ENCODE measurements at regions not wholly inside any gene's neighbourhood (a gene's known extent, or its start where the extent isn't known, plus 50 kb on each side); places are given as distances from the start of the nearest gene placed in this dataset.

DNA sequence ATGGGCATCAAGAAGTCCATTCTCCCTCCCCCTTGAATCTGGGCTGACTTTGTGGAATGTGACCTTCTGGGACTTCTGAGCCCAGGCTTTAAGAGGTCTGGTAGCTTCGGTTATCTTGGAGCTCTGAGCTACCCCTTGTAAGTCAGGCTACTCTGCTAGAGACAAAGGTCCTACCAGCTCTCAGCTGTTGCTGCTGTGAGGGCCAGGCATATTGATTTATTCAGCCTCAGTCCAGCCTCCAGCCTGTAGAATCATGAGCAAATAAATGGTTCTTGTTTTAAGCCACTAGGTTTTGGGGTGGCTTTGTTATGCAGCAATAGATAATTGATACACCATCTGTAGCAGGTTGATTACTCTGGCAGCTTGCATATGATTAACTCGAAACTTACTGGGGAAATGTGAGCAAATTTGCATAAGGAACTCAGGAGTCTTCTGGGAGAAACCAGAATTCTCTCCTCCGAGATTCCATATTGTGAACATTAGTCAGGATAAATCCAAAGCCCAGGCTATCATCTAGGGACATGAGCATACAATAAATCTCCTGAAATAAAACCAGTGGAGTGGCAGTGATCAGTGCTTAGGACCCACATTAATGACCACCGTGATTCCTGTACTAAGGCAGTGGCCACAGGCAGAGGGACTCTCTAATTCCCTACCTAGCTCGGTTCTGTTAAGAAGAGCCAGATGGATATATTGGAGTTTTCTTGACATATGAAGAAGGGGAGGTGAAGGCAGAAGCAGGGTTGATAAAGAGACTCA lies 336.1 kb downstream of the CDC5L start:
- H3K4me3 ChIP-seq, result no peak overlapping the region
- peak; percentile 24 for DNase-seq (ENCODE audit: low spot score)
- TF ChIP-seq, protein P1, sequence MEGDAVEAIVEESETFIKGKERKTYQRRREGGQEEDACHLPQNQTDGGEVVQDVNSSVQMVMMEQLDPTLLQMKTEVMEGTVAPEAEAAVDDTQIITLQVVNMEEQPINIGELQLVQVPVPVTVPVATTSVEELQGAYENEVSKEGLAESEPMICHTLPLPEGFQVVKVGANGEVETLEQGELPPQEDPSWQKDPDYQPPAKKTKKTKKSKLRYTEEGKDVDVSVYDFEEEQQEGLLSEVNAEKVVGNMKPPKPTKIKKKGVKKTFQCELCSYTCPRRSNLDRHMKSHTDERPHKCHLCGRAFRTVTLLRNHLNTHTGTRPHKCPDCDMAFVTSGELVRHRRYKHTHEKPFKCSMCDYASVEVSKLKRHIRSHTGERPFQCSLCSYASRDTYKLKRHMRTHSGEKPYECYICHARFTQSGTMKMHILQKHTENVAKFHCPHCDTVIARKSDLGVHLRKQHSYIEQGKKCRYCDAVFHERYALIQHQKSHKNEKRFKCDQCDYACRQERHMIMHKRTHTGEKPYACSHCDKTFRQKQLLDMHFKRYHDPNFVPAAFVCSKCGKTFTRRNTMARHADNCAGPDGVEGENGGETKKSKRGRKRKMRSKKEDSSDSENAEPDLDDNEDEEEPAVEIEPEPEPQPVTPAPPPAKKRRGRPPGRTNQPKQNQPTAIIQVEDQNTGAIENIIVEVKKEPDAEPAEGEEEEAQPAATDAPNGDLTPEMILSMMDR (IDR thresholded peaks at IDR 0.05), result no peak
- H3K27ac ChIP-seq, result no peak overlapping the region

DNA sequence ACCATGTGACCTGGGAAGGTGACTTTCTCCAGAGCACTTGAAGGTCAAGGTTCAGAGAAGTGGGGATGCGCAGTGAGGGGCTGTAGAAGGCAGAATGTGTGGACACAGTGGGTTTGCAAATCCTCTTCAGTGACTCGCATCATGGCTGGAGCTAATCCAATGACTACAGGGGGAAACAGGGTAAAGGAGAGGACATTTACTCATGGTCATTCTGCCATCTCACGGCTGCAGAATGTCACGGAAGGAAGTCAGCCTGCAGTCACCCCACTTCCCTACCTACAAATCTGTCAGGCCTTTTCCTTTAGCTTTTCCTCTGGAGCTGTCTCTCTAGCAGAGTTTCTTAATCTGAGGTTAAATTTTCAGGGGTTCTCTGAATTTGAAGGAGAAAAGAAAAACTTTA lies 337.6 kb downstream of the CDC5L start:
- peak; percentile 54 for DNase-seq (ENCODE audit: low spot score)
- H3K27ac ChIP-seq, result no peak overlapping the region
- TF ChIP-seq, protein P1 (IDR thresholded peaks at IDR 0.05), result no peak
- H3K4me3 ChIP-seq, result no peak overlapping the region

- no peak overlapping the region for H3K4me3 ChIP-seq
- no peak overlapping the region for H3K27ac ChIP-seq
- TF ChIP-seq, protein P1 (IDR thresholded peaks at IDR 0.05), result no peak
- DNase-seq (ENCODE audit: low spot score), result peak; percentile 54
These were observed 340.4 kb downstream of the CDC5L start for GRCh38 chr6:44727651-44728630.

- TF ChIP-seq, protein P1 (IDR thresholded peaks at IDR 0.05), result no peak
- DNase-seq (ENCODE audit: low spot score), result peak; percentile 53
- H3K4me3 ChIP-seq, result no peak overlapping the region
- H3K27ac ChIP-seq, result no peak overlapping the region
These were observed 343.4 kb downstream of the CDC5L start for GRCh38 chr6:44730771-44731391.

GRCh38 chr6:44731485-44732095 lies 344.1 kb downstream of the CDC5L start:
- DNase-seq (ENCODE audit: low spot score), result peak; percentile 31
- TF ChIP-seq, protein P1 (IDR thresholded peaks at IDR 0.05), result no peak
- H3K27ac ChIP-seq, result no peak overlapping the region
- no peak overlapping the region for H3K4me3 ChIP-seq

DNA sequence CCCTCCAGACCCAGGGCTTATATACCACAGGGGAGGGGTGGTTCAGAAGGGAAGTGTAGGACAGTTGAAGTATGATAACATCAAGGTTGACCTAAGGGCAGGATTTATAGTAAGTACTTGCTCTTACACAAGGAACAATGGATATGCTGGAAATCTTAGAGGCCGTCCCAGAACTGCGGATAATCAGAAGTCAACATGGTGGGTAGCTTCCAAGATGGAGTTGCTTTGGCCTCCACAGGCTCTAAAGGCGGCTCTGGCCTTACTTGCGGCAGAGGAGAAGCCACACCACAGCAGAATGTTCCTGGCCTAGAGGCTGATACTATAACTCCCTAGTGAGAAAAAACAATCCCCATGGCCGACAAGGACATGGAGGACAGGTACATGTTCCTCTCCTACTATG lies 344.7 kb downstream of the CDC5L start:
- TF ChIP-seq, protein P1 (IDR thresholded peaks at IDR 0.05), result no peak
- Histone ChIP-seq H3K27ac (no peak overlapping the region), H3K4me3 (no peak overlapping the region)
- no peak for DNase-seq (ENCODE audit: low spot score)

Data from coronary artery (tissue), 2 donors.